ENCODE measurements at regions not wholly inside any gene's neighbourhood (a gene's known extent, or its start where the extent isn't known, plus 50 kb on each side); places are given as distances from the start of the nearest gene placed in this dataset.
"Not testable (repeated sequence)": the region's sequence is repeated elsewhere in the genome, so short reads cannot be mapped to it uniquely, and the experiment has no call there.

GRCh38 chr7:4319280-4319679 is 362.8 kb upstream of the FOXK1 start:
- no peak for DNase-seq (ENCODE audit: low spot score)

- DNase-seq (ENCODE audit: low spot score): no peak
Measured at GRCh38 chr7:4325732-4326131, 356.4 kb upstream of the FOXK1 start.

GRCh38 chr7:4331711-4332110 is 350.4 kb upstream of the FOXK1 start:
- DNase-seq (ENCODE audit: low spot score): no peak

GRCh38 chr7:4338556-4338955 is 343.5 kb upstream of the FOXK1 start:
- no peak for DNase-seq (ENCODE audit: low spot score)

- no peak for DNase-seq (ENCODE audit: low spot score)
Measured at GRCh38 chr7:4343272-4344247, 338.5 kb upstream of the FOXK1 start.

GRCh38 chr7:4345004-4345403 is 337.1 kb upstream of the FOXK1 start:
- DNase-seq (ENCODE audit: low spot score): no peak

GRCh38 chr7:4352069-4352468 is 330.0 kb upstream of the FOXK1 start:
- DNase-seq (ENCODE audit: low spot score): no peak

GRCh38 chr7:4361774-4362173 is 320.3 kb upstream of the FOXK1 start:
- no peak for DNase-seq (ENCODE audit: low spot score)

GRCh38 chr7:4383584-4383983 is 298.5 kb upstream of the FOXK1 start:
- no peak for DNase-seq (ENCODE audit: low spot score)

- no peak for DNase-seq (ENCODE audit: low spot score)
Measured at GRCh38 chr7:4386190-4386589, 295.9 kb upstream of the FOXK1 start.

GRCh38 chr7:4391103-4391502 is 291.0 kb upstream of the FOXK1 start:
- not testable (repeated sequence) for DNase-seq (ENCODE audit: low spot score)

- DNase-seq (ENCODE audit: low spot score): no peak
Measured at GRCh38 chr7:4394736-4395135, 287.4 kb upstream of the FOXK1 start.

GRCh38 chr7:4399121-4399520 is 283.0 kb upstream of the FOXK1 start:
- no peak for DNase-seq (ENCODE audit: low spot score)

- no peak for DNase-seq (ENCODE audit: low spot score)
Measured at GRCh38 chr7:4399596-4399995, 282.5 kb upstream of the FOXK1 start.

- no peak for DNase-seq (ENCODE audit: low spot score)
Measured at GRCh38 chr7:4406288-4407058, 275.6 kb upstream of the FOXK1 start.

- no peak for DNase-seq (ENCODE audit: low spot score)
Measured at GRCh38 chr7:4409946-4410345, 272.1 kb upstream of the FOXK1 start.

GRCh38 chr7:4416396-4417056 is 265.6 kb upstream of the FOXK1 start:
- DNase-seq (ENCODE audit: low spot score): no peak

- no peak for DNase-seq (ENCODE audit: low spot score)
Measured at GRCh38 chr7:4428526-4428925, 253.6 kb upstream of the FOXK1 start.

GRCh38 chr7:4430227-4430626 is 251.9 kb upstream of the FOXK1 start:
- no peak for DNase-seq (ENCODE audit: low spot score)

GRCh38 chr7:4434306-4434705 is 247.8 kb upstream of the FOXK1 start:
- DNase-seq (ENCODE audit: low spot score): no peak

- DNase-seq (ENCODE audit: low spot score): no peak
Measured at GRCh38 chr7:4436361-4436895, 245.7 kb upstream of the FOXK1 start.

- DNase-seq (ENCODE audit: low spot score): no peak
Measured at GRCh38 chr7:4436936-4437335, 245.2 kb upstream of the FOXK1 start.

All from activated CD4-positive, alpha-beta T cell treated with anti-CD3 and anti-CD28 coated beads, Interleukin-2, Interleukin-4, amounts not matched to agents 100 ng/mL and 50 ng/mL, durations not matched to agents 16 hours and 8 hours (primary cell).